Thoracic aorta (tissue), 2 donors: ENCODE measurements at regions not wholly inside any gene's neighbourhood (a gene's known extent, or its start where the extent isn't known, plus 50 kb on each side); places are given as distances from the start of the nearest gene placed in this dataset.

Experiments used
- ATAC-seq: fragments of 150-250 bp; one replicate; pipeline ENCODE4 v1.8.0; 2017; ENCODE audit warnings: low read depth; ENCODE audit not compliant: insufficient number of reproducible peaks, low FRiP score
- DNase-seq: peaks from one replicate; pipeline ENCODE4 v3.0.0-alpha.2; 2020; ENCODE audit warnings: low spot score
- H3K27ac ChIP-seq, 2 donors: fragments of 200-600 bp; sonication (generic); 1 replicate in 1 of 2; 2 replicates in 1 of 2; pipeline ENCODE4 v1.5.1; 2016; ENCODE audit warnings: mild to moderate bottlenecking in 2 of 2, moderate library complexity in 2 of 2
- H3K27me3 ChIP-seq: fragments of 200-600 bp; sonication (generic); replicated peaks from 2 replicates; pipeline ENCODE4 v1.6.0; 2016; ENCODE audit warnings: mild to moderate bottlenecking; ENCODE audit not compliant: insufficient read depth
- H3K36me3 ChIP-seq: fragments of 200-600 bp; sonication (generic); one replicate; pipeline ENCODE4 v1.5.1; 2016
- H3K4me1 ChIP-seq, 2 donors: fragments of 200-600 bp; sonication (generic); 1 replicate in 1 of 2; 2 replicates in 1 of 2; pipeline versions ENCODE4 v1.5.1 to v1.6.0; 2016; ENCODE audit warnings: low read depth in 2 of 2, mild to moderate bottlenecking in 1 of 2; ENCODE audit not compliant: control insufficient read depth in 1 of 2
- H3K4me3 ChIP-seq: fragments of 200-600 bp; sonication (generic); 2 replicates; pipeline ENCODE4 v1.5.1; 2016; ENCODE audit warnings: mild to moderate bottlenecking
- H3K9me3 ChIP-seq: fragments of 200-600 bp; sonication (generic); 2 replicates; pipeline ENCODE4 v1.5.1; 2016
- CTCF ChIP-seq: fragments of 200-600 bp; sonication (generic); IDR thresholded peaks from one replicate; pipeline ENCODE4 v1.5.1; 2019; ENCODE audit warnings: antibody characterized with exemption

- ATAC-seq (no peak), DNase-seq (no peak)
- no peak for TF ChIP-seq CTCF
- H3K27ac ChIP-seq = no peak overlapping the region
- no peak overlapping the region for H3K4me3 ChIP-seq
- no peaks in the 10 kb centered on the region for H3K4me1 ChIP-seq
- H3K27me3 ChIP-seq = no peaks in the 10 kb centered on the region
- no peaks in the 10 kb centered on the region for H3K36me3 ChIP-seq
- H3K9me3 ChIP-seq = no peaks in the 10 kb centered on the region
These were observed 1217.6 kb downstream of the PCDH18 start for GRCh38 chr4:136314686-136315085.

- DNase-seq (no peak), ATAC-seq (no peak)
- H3K4me1 ChIP-seq = no peaks in the 10 kb centered on the region
- no peaks in the 10 kb centered on the region for H3K27me3 ChIP-seq
- H3K27ac ChIP-seq = no peak overlapping the region
- no peaks in the 10 kb centered on the region for H3K36me3 ChIP-seq
- no peak for TF ChIP-seq CTCF
- H3K9me3 ChIP-seq = no peaks in the 10 kb centered on the region
- no peak overlapping the region for H3K4me3 ChIP-seq
These were observed 1220.5 kb downstream of the PCDH18 start for GRCh38 chr4:136311774-136312173.

GRCh38 chr4:136307765-136308164 lies 1224.5 kb downstream of the PCDH18 start:
- no peak overlapping the region for H3K27ac ChIP-seq
- no peak for TF ChIP-seq CTCF
- H3K27me3 ChIP-seq = no peaks in the 10 kb centered on the region
- no peaks in the 10 kb centered on the region for H3K4me1 ChIP-seq
- H3K36me3 ChIP-seq = no peaks in the 10 kb centered on the region
- no peak for DNase-seq
- no peak overlapping the region for H3K4me3 ChIP-seq
- H3K9me3 ChIP-seq = no peaks in the 10 kb centered on the region
- no peak for ATAC-seq

- ATAC-seq (no peak), DNase-seq (no peak)
- no peaks in the 10 kb centered on the region for H3K9me3 ChIP-seq
- H3K4me3 ChIP-seq = no peak overlapping the region
- H3K27ac ChIP-seq = no peak overlapping the region
- TF ChIP-seq CTCF = no peak
- H3K36me3 ChIP-seq = no peaks in the 10 kb centered on the region
- H3K4me1 ChIP-seq = no peaks in the 10 kb centered on the region
- H3K27me3 ChIP-seq = no peaks in the 10 kb centered on the region
These were observed 1225.9 kb downstream of the PCDH18 start for GRCh38 chr4:136306361-136306760.

- no peaks in the 10 kb centered on the region for H3K9me3 ChIP-seq
- TF ChIP-seq CTCF = no peak
- no peak overlapping the region for H3K4me3 ChIP-seq
- no peak overlapping the region for H3K27ac ChIP-seq
- no peaks in the 10 kb centered on the region for H3K36me3 ChIP-seq
- ATAC-seq = no peak
- no peak for DNase-seq
- H3K4me1 ChIP-seq = no peaks in the 10 kb centered on the region
- no peaks in the 10 kb centered on the region for H3K27me3 ChIP-seq
These were observed 1229.7 kb downstream of the PCDH18 start for GRCh38 chr4:136302566-136302965.
